ENCODE measurements at regions not wholly inside any gene's neighbourhood (a gene's known extent, or its start where the extent isn't known, plus 50 kb on each side); places are given as distances from the start of the nearest gene placed in this dataset.
"Not testable (repeated sequence)": the region's sequence is repeated elsewhere in the genome, so short reads cannot be mapped to it uniquely, and the experiment has no call there.

GRCh38 chr13:48859272-48860105 lies 116.2 kb upstream of the FNDC3A start:
- DNase-seq (ENCODE audit: low spot score in 2 of 2) (no peak), ATAC-seq (replicated peaks; ENCODE audit: extremely low read depth, poor library complexity, severe bottlenecking) (no peak)
- Mint-ChIP-seq H3K27me3 (no peaks in the 10 kb centered on the region), H3K27ac (ENCODE audit: low read depth) (no peak overlapping the region), H3K4me3 (no peak overlapping the region), H3K9me3 (no peaks in the 10 kb centered on the region), H3K36me3 (ENCODE audit: insufficient read depth) (peaks cover 2% of the 10 kb centered on the region), H3K4me1 (peaks cover 5% of the 10 kb centered on the region)

GRCh38 chr13:48860364-48860763 lies 115.3 kb upstream of the FNDC3A start:
- no peak for ATAC-seq (replicated peaks; ENCODE audit: extremely low read depth, poor library complexity, severe bottlenecking)
- H3K27me3 Mint-ChIP-seq: no peaks in the 10 kb centered on the region
- no peak overlapping the region for H3K27ac Mint-ChIP-seq (ENCODE audit: low read depth)

GRCh38 chr13:48862572-48862971 lies 113.1 kb upstream of the FNDC3A start:
- peaks cover 5% of the 10 kb centered on the region for H3K4me1 Mint-ChIP-seq
- H3K36me3 Mint-ChIP-seq (ENCODE audit: insufficient read depth): no peaks in the 10 kb centered on the region
- H3K27me3 Mint-ChIP-seq: no peaks in the 10 kb centered on the region
- H3K27ac Mint-ChIP-seq (ENCODE audit: low read depth): no peak overlapping the region
- DNase-seq (ENCODE audit: low spot score in 2 of 2) (no peak), ATAC-seq (replicated peaks; ENCODE audit: extremely low read depth, poor library complexity, severe bottlenecking) (no peak)
- H3K9me3 Mint-ChIP-seq: no peaks in the 10 kb centered on the region
- no peak overlapping the region for H3K4me3 Mint-ChIP-seq

More at GRCh38 chr13:48860364-48860763, 115.3 kb upstream of the FNDC3A start:
- DNase-seq (ENCODE audit: low spot score in 2 of 2): no peak
- Mint-ChIP-seq H3K36me3 (ENCODE audit: insufficient read depth) (peaks cover 2% of the 10 kb centered on the region), H3K9me3 (no peaks in the 10 kb centered on the region), H3K4me3 (no peak overlapping the region), H3K4me1 (peaks cover 5% of the 10 kb centered on the region)

GRCh38 chr13:48864100-48864499 lies 111.6 kb upstream of the FNDC3A start:
- Mint-ChIP-seq H3K9me3 (no peaks in the 10 kb centered on the region), H3K4me1 (no peaks in the 10 kb centered on the region), H3K27ac (ENCODE audit: low read depth) (no peak overlapping the region), H3K4me3 (no peak overlapping the region), H3K36me3 (ENCODE audit: insufficient read depth) (no peaks in the 10 kb centered on the region), H3K27me3 (no peaks in the 10 kb centered on the region)
- DNase-seq (ENCODE audit: low spot score in 2 of 2): no peak
- no peak for ATAC-seq (replicated peaks; ENCODE audit: extremely low read depth, poor library complexity, severe bottlenecking)

GRCh38 chr13:48866249-48866648 lies 109.5 kb upstream of the FNDC3A start:
- Mint-ChIP-seq H3K4me1 (no peaks in the 10 kb centered on the region), H3K27me3 (no peaks in the 10 kb centered on the region), H3K4me3 (no peak overlapping the region)

GRCh38 chr13:48873081-48873480 lies 102.6 kb upstream of the FNDC3A start:
- DNase-seq (ENCODE audit: low spot score in 2 of 2): no peak
- no peaks in the 10 kb centered on the region for H3K36me3 Mint-ChIP-seq (ENCODE audit: insufficient read depth)
- ATAC-seq (replicated peaks; ENCODE audit: extremely low read depth, poor library complexity, severe bottlenecking): no peak
- no peak overlapping the region for H3K4me3 Mint-ChIP-seq
- H3K4me1 Mint-ChIP-seq: no peaks in the 10 kb centered on the region
- peaks cover 10% of the 10 kb centered on the region for H3K27me3 Mint-ChIP-seq
- H3K27ac Mint-ChIP-seq (ENCODE audit: low read depth): no peak overlapping the region
- H3K9me3 Mint-ChIP-seq: no peaks in the 10 kb centered on the region

More at GRCh38 chr13:48866249-48866648, 109.5 kb upstream of the FNDC3A start:
- ATAC-seq (replicated peaks; ENCODE audit: extremely low read depth, poor library complexity, severe bottlenecking): no peak
- H3K9me3 Mint-ChIP-seq: no peaks in the 10 kb centered on the region
- DNase-seq (ENCODE audit: low spot score in 2 of 2): no peak
- H3K36me3 Mint-ChIP-seq (ENCODE audit: insufficient read depth): no peaks in the 10 kb centered on the region
- H3K27ac Mint-ChIP-seq (ENCODE audit: low read depth): no peak overlapping the region

- Mint-ChIP-seq H3K4me3 (no peak overlapping the region), H3K36me3 (ENCODE audit: insufficient read depth) (no peaks in the 10 kb centered on the region)
Measured at GRCh38 chr13:48873587-48873986, 102.1 kb upstream of the FNDC3A start.

GRCh38 chr13:48874165-48874564 lies 101.5 kb upstream of the FNDC3A start:
- Mint-ChIP-seq H3K27ac (ENCODE audit: low read depth) (no peak overlapping the region), H3K4me1 (no peaks in the 10 kb centered on the region), H3K27me3 (peaks cover 10% of the 10 kb centered on the region), H3K9me3 (no peaks in the 10 kb centered on the region), H3K36me3 (ENCODE audit: insufficient read depth) (peaks cover under 1% of the 10 kb centered on the region), H3K4me3 (no peak overlapping the region)
- ATAC-seq (replicated peaks; ENCODE audit: extremely low read depth, poor library complexity, severe bottlenecking): no peak
- no peak for DNase-seq (ENCODE audit: low spot score in 2 of 2)

More at GRCh38 chr13:48873587-48873986, 102.1 kb upstream of the FNDC3A start:
- Mint-ChIP-seq H3K27me3 (peaks cover 10% of the 10 kb centered on the region), H3K4me1 (no peaks in the 10 kb centered on the region), H3K27ac (ENCODE audit: low read depth) (no peak overlapping the region), H3K9me3 (no peaks in the 10 kb centered on the region)
- DNase-seq (ENCODE audit: low spot score in 2 of 2) (no peak), ATAC-seq (replicated peaks; ENCODE audit: extremely low read depth, poor library complexity, severe bottlenecking) (no peak)

- Mint-ChIP-seq H3K27me3 (peaks cover 10% of the 10 kb centered on the region), H3K27ac (ENCODE audit: low read depth) (no peak overlapping the region), H3K36me3 (ENCODE audit: insufficient read depth) (peaks cover 2% of the 10 kb centered on the region), H3K4me1 (no peaks in the 10 kb centered on the region), H3K9me3 (no peaks in the 10 kb centered on the region), H3K4me3 (no peak overlapping the region)
- ATAC-seq (replicated peaks; ENCODE audit: extremely low read depth, poor library complexity, severe bottlenecking) (no peak), DNase-seq (ENCODE audit: low spot score in 2 of 2) (no peak)
Measured at GRCh38 chr13:48875047-48875446, 100.7 kb upstream of the FNDC3A start.

GRCh38 chr13:48876289-48876688 lies 99.4 kb upstream of the FNDC3A start:
- Mint-ChIP-seq H3K27ac (ENCODE audit: low read depth) (no peak overlapping the region), H3K27me3 (peaks cover 10% of the 10 kb centered on the region), H3K9me3 (no peaks in the 10 kb centered on the region), H3K36me3 (ENCODE audit: insufficient read depth) (peaks cover 2% of the 10 kb centered on the region), H3K4me1 (no peaks in the 10 kb centered on the region), H3K4me3 (no peak overlapping the region)
- no peak for ATAC-seq (replicated peaks; ENCODE audit: extremely low read depth, poor library complexity, severe bottlenecking)
- no peak for DNase-seq (ENCODE audit: low spot score in 2 of 2)

- DNase-seq (ENCODE audit: low spot score in 2 of 2) (no peak), ATAC-seq (replicated peaks; ENCODE audit: extremely low read depth, poor library complexity, severe bottlenecking) (no peak)
- Mint-ChIP-seq H3K4me1 (no peaks in the 10 kb centered on the region), H3K27ac (ENCODE audit: low read depth) (no peak overlapping the region), H3K27me3 (peaks cover 10% of the 10 kb centered on the region), H3K36me3 (ENCODE audit: insufficient read depth) (peaks cover 2% of the 10 kb centered on the region), H3K4me3 (no peak overlapping the region), H3K9me3 (no peaks in the 10 kb centered on the region)
Measured at GRCh38 chr13:48879432-48879831, 96.3 kb upstream of the FNDC3A start.

- Mint-ChIP-seq H3K4me3 (no peak overlapping the region), H3K36me3 (ENCODE audit: insufficient read depth) (peaks cover 2% of the 10 kb centered on the region), H3K4me1 (peaks cover under 1% of the 10 kb centered on the region), H3K27ac (ENCODE audit: low read depth) (no peak overlapping the region), H3K27me3 (peaks cover 10% of the 10 kb centered on the region), H3K9me3 (no peaks in the 10 kb centered on the region)
- DNase-seq (ENCODE audit: low spot score in 2 of 2) (no peak), ATAC-seq (replicated peaks; ENCODE audit: extremely low read depth, poor library complexity, severe bottlenecking) (no peak)
Measured at GRCh38 chr13:48879854-48880253, 95.9 kb upstream of the FNDC3A start.

GRCh38 chr13:48883786-48884185 lies 91.9 kb upstream of the FNDC3A start:
- DNase-seq (ENCODE audit: low spot score in 2 of 2); H3K4me3 Mint-ChIP-seq; H3K27me3 Mint-ChIP-seq; H3K27ac Mint-ChIP-seq (ENCODE audit: low read depth); H3K9me3 Mint-ChIP-seq; H3K4me1 Mint-ChIP-seq; ATAC-seq (replicated peaks; ENCODE audit: extremely low read depth, poor library complexity, severe bottlenecking); H3K36me3 Mint-ChIP-seq (ENCODE audit: insufficient read depth): not testable (repeated sequence)
